Sigmoid colon (tissue), 6 donors: ENCODE measurements at regions not wholly inside any gene's neighbourhood (a gene's known extent, or its start where the extent isn't known, plus 50 kb on each side); places are given as distances from the start of the nearest gene placed in this dataset.

Source experiments
- DNase-seq: peaks from one replicate; pipeline ENCODE4 v3.0.0-alpha.2; 2019
- H3K27ac ChIP-seq, 4 donors: fragments of 200-600 bp; sonication (generic); one replicate each; pipeline ENCODE4 v1.5.1; 2016 to 2019; ENCODE audit warnings: mild to moderate bottlenecking in 1 of 4
- H3K27me3 ChIP-seq, 3 donors: fragments of 200-600 bp; sonication (generic); one replicate each; pipeline ENCODE4 v1.5.1; 2019; ENCODE audit warnings: mild to moderate bottlenecking in 1 of 3
- H3K36me3 ChIP-seq, 4 donors: fragments of 200-600 bp; sonication (generic); one replicate each; pipeline ENCODE4 v1.5.1; 2016 to 2019
- H3K4me1 ChIP-seq, 4 donors: fragments of 200-600 bp; sonication (generic); one replicate each; pipeline ENCODE4 v1.5.1; 2017 to 2019
- H3K4me3 ChIP-seq, 4 donors: fragments of 200-600 bp; sonication (generic); one replicate each; pipeline ENCODE4 v1.5.1; 2017 to 2019; ENCODE audit warnings: mild to moderate bottlenecking in 2 of 4, moderate library complexity in 1 of 4
- H3K9me3 ChIP-seq, 4 donors: fragments of 200-600 bp in 3 of 4; sonication (generic) in 3 of 4; one replicate each; pipeline versions ENCODE4 v1.5.1 to v1.6.1; 2013 to 2019
- EP300 ChIP-seq, 4 donors: sonication (generic); formaldehyde crosslinking; IDR thresholded peaks; one replicate each; pipeline ENCODE4 v1.6.1; 2017; ENCODE audit warnings: antibody characterized with exemption in 4 of 4
- POLR2A ChIP-seq, 2 donors: fragments of 450-650 bp; IDR thresholded peaks; one replicate each; pipeline ENCODE4 v1.6.1; 2016; ENCODE audit warnings: antibody characterized with exemption in 2 of 2, mild to moderate bottlenecking in 2 of 2, moderate library complexity in 2 of 2
- POLR2AphosphoS5 ChIP-seq, 4 donors: sonication (generic); formaldehyde crosslinking; IDR thresholded peaks; one replicate each; pipeline ENCODE4 v1.6.1; 2017; ENCODE audit warnings: antibody characterized with exemption in 4 of 4
- WGBS, 2 donors: extraction: QIAGEN DNeasy Blood & Tissue Kit; methylation state at CpG; one replicate each; pipeline ENCODE4 v1.1.7; 2013; 5-methylcytosine and 5-hydroxymethylcytosine counted together
- intact Hi-C: fragments of 100-400 bp; cut with DNase I; formaldehyde crosslinking; loops from one replicate; pipeline ENCODE4 v1.15.1; 2023
- TF ChIP-seq, protein P1 (sequence below), 4 experiments: fragments of 450-650 bp in 3 of 4; fragments of 200-600 bp in 1 of 4; IDR thresholded peaks; one replicate each; pipeline ENCODE4 v1.5.1; 2016 to 2019; ENCODE audit warnings: antibody characterized with exemption in 4 of 4, mild to moderate bottlenecking in 3 of 4, moderate library complexity in 2 of 4
- donor health status: healthy with polysubstance abuse.
- donor health status: healthy.

DNA sequence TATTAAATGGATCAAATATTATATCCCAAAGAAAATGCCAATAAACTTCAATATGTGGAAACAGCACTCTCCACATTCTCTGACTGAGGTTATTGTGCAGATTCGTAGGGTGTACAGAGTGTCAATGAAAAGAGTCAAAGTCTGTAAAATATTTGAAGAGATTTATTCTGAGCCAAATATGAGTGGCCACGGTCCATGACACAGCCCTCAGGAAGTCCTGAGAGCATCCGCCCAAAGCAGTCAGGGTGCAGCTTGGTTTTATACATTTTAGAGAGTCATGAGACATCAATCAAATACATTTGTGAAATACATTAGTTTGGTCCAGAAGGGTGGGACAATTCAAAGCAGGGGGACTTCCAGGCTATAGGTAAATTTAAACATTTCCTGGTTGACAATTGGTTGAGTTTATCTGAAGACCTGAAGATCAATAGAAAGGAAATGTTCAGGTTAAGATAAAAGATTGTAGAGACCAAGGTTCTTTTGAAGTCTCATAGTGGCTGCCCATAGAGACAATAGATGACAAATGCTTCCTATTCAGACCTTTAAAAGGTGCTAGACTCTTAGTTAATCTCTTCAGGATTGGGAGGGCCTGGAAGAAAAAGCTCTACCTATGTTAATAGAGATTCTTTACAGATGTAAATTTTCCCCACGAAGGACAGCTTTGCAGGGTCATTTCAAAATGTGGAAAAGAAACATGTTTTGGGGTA, 569.5 kb downstream of the MATN1 start:
- TF ChIP-seq, protein P1, sequence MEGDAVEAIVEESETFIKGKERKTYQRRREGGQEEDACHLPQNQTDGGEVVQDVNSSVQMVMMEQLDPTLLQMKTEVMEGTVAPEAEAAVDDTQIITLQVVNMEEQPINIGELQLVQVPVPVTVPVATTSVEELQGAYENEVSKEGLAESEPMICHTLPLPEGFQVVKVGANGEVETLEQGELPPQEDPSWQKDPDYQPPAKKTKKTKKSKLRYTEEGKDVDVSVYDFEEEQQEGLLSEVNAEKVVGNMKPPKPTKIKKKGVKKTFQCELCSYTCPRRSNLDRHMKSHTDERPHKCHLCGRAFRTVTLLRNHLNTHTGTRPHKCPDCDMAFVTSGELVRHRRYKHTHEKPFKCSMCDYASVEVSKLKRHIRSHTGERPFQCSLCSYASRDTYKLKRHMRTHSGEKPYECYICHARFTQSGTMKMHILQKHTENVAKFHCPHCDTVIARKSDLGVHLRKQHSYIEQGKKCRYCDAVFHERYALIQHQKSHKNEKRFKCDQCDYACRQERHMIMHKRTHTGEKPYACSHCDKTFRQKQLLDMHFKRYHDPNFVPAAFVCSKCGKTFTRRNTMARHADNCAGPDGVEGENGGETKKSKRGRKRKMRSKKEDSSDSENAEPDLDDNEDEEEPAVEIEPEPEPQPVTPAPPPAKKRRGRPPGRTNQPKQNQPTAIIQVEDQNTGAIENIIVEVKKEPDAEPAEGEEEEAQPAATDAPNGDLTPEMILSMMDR (IDR thresholded peaks at IDR 0.05), result no peak
- TF ChIP-seq POLR2AphosphoS5 (IDR thresholded peaks at IDR 0.05), result no peak
- no peak for TF ChIP-seq EP300 (IDR thresholded peaks at IDR 0.05)
- TF ChIP-seq POLR2A (IDR thresholded peaks at IDR 0.05), result no peak
- Histone ChIP-seq H3K4me1 (no peaks in the 10 kb centered on the region), H3K4me3 (no peak overlapping the region), H3K36me3 (no peaks in the 10 kb centered on the region), H3K27ac (no peak overlapping the region), H3K27me3 (peaks cover 0 to 5% (median 0%) of the 10 kb centered on the region in 3 donors), H3K9me3 (no peaks in the 10 kb centered on the region)
- 67 to 69% methylated on average over 4 of the region's 4 CpGs for WGBS, 2 donors
- DNase-seq, result no peak
- intact Hi-C loops, result no loop called here

DNA sequence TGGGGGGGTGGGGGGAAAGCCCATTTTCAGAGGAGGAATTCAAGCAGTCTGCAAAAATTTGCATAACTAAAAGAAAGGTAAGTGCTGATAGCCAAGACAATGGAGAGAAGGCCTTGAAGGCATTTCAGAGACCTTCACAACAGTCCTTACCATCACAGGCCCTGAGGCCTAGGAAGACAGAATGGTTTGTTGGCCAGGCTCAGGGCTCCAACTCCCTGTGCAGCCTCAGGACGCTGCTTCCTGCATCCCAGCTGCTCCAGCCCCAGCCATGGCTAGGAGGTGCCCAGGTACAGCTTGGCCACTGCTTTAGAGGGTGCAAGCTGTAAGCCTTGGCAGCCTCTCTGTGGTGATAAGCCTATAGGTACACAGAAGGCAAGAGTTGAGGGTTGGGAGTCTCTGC, 571.6 kb downstream of the MATN1 start:
- H3K27ac ChIP-seq, result no peak overlapping the region
- H3K27me3 ChIP-seq, result no peaks in the 10 kb centered on the region
- no peaks in the 10 kb centered on the region for H3K9me3 ChIP-seq
- DNase-seq, result no peak
- intact Hi-C loops, result no loop called here
- H3K4me3 ChIP-seq, result no peak overlapping the region
- 31 to 62% methylated on average over 1 of the region's 1 CpG for WGBS, 2 donors
- no peaks in the 10 kb centered on the region for H3K4me1 ChIP-seq
- TF ChIP-seq POLR2AphosphoS5 (IDR thresholded peaks at IDR 0.05) (no peak), EP300 (IDR thresholded peaks at IDR 0.05) (no peak), POLR2A (IDR thresholded peaks at IDR 0.05) (no peak)
- TF ChIP-seq, protein P1 (IDR thresholded peaks at IDR 0.05), result no peak
- H3K36me3 ChIP-seq, result no peaks in the 10 kb centered on the region

DNA sequence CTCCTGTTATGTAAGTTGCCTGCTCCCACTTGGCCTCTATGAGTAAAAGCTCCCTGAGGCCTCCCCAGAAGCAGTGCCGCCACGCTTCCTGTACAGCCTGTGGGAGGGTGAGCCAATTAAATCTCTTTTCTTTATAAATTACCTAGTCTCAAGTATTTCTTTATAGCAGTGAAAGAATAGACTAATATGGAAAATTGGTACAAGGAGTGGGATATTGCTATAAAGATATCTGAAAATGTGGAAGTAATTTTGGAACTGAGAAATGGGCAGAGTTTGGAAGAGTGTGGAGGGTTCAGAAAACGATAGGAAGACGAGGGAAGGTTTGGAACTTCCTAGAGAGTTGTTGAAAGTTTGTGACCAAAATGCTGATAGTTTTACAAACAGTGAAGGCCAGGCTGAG, 572.3 kb downstream of the MATN1 start:
- Histone ChIP-seq H3K4me3 (no peak overlapping the region), H3K27me3 (no peaks in the 10 kb centered on the region)
- TF ChIP-seq POLR2A (IDR thresholded peaks at IDR 0.05) (no peak), EP300 (IDR thresholded peaks at IDR 0.05) (no peak), POLR2AphosphoS5 (IDR thresholded peaks at IDR 0.05) (no peak)

DNA sequence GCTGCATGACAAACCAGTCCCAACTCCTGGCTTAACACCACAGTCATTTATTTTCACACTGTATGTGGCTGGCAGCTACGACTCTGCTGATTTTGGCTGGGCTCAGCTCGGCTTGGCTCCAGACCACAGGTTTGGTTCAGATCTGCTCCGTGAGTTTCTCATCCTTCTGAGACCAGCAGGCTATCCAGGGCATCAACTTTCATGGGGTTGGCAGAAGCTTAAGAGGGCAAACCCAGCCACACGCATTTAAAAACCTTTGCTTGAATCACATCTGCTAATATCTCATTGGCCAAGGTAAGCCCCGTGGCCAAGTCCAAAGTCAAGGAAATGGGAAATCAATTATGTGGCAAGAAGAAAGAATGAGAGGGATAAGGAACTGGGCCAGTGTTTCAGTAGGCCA, 574.2 kb downstream of the MATN1 start:
- no peaks in the 10 kb centered on the region for H3K36me3 ChIP-seq
- 84 to 85% methylated on average over 5 of the region's 5 CpGs for WGBS, 2 donors
- H3K9me3 ChIP-seq, result no peaks in the 10 kb centered on the region
- no peak for DNase-seq
- peaks cover 0 to 13% (median 0%) of the 10 kb centered on the region in 3 donors for H3K27me3 ChIP-seq
- TF ChIP-seq, protein P1 (IDR thresholded peaks at IDR 0.05), result no peak
- TF ChIP-seq EP300 (IDR thresholded peaks at IDR 0.05) (no peak), POLR2AphosphoS5 (IDR thresholded peaks at IDR 0.05) (no peak), POLR2A (IDR thresholded peaks at IDR 0.05) (no peak)
- no peak overlapping the region for H3K27ac ChIP-seq
- intact Hi-C loops, result no loop called here
- no peak overlapping the region for H3K4me3 ChIP-seq
- H3K4me1 ChIP-seq, result no peaks in the 10 kb centered on the region

More for the DNA sequence above, 572.3 kb downstream of the MATN1 start:
- WGBS, 2 donors, result 76 to 81% methylated on average over 4 of the region's 4 CpGs
- H3K9me3 ChIP-seq, result no peaks in the 10 kb centered on the region
- intact Hi-C loops, result no loop called here
- H3K36me3 ChIP-seq, result no peaks in the 10 kb centered on the region
- no peaks in the 10 kb centered on the region for H3K4me1 ChIP-seq
- H3K27ac ChIP-seq, result no peak overlapping the region
- no peak for DNase-seq

DNA sequence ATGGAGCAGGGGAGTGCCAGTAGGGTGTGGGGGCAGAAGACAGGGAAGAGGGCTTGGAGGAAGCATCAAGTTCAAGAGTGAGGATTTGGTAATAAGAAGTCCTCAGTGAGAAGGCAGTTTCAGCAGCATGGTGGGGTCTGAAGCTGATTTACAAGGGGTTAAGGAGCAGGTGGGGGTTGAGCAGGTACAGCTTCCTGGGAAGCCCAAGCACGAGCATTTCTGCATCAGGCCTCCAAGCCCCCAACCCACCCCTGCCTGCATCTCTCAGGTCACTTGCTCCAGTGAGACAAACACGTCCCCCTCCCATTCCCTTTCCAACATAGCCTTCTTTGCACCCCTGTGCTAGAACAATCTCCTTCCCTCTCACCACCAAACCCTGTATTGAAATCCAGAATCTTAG, 574.7 kb downstream of the MATN1 start:
- Histone ChIP-seq H3K27ac (no peak overlapping the region), H3K4me3 (no peak overlapping the region), H3K27me3 (peaks cover 0 to 15% (median 0%) of the 10 kb centered on the region in 3 donors), H3K36me3 (no peaks in the 10 kb centered on the region), H3K4me1 (no peaks in the 10 kb centered on the region), H3K9me3 (no peaks in the 10 kb centered on the region)
- TF ChIP-seq POLR2AphosphoS5 (IDR thresholded peaks at IDR 0.05) (no peak), EP300 (IDR thresholded peaks at IDR 0.05) (no peak), POLR2A (IDR thresholded peaks at IDR 0.05) (no peak)
- TF ChIP-seq, protein P1 (IDR thresholded peaks at IDR 0.05), result no peak
- intact Hi-C loops, result no loop called here
- WGBS, 2 donors, result 44 to 60% methylated on average over 2 of the region's 2 CpGs
- DNase-seq, result no peak
